H1 (cell line): ENCODE measurements at regions not wholly inside any gene's neighbourhood (a gene's known extent, or its start where the extent isn't known, plus 50 kb on each side); places are given as distances from the start of the nearest gene placed in this dataset.

Experiments
- CTCF ChIA-PET: fragments of 300-600 bp; sonication (Branson Sonifier 250); formaldehyde crosslinking; loops from one replicate; lab custom pipeline; 2021; ENCODE audit not compliant: partially characterized antibody; lab: Charles Lee
- POLR2A ChIA-PET: fragments of 300-600 bp; sonication (Branson Sonifier 250); formaldehyde crosslinking; loops from one replicate; lab custom pipeline; 2021; ENCODE audit warnings: inconsistent platforms; ENCODE audit not compliant: partially characterized antibody; lab: Charles Lee
- DNase-seq, 2 experiments: peaks; one replicate each; pipeline versions ENCODE4 v3.0.0 to v3.0.0-alpha.2; 2010 to 2022; ENCODE audit warnings: low spot score in 2 of 2, low read depth in 1 of 2, mixed read lengths in 1 of 2
- FAIRE-seq: peaks from 2 replicates; lab custom pipeline; 2011; peaks lifted over from hg19 to GRCh38; lab: Jason Lieb, UNC
- H2AFZ ChIP-seq: 2 replicates; pipeline ENCODE4 v1.8.1; 2012; ENCODE audit warnings: low read length, inconsistent platforms
- H2AK5ac ChIP-seq: 2 replicates; pipeline ENCODE4 v1.6.1; 2013; ENCODE audit warnings: low read depth, low read length
- H2BK120ac ChIP-seq: replicated peaks from 2 replicates; pipeline ENCODE3; 2013; ENCODE audit warnings: low read depth, low read length, inconsistent platforms
- H2BK12ac ChIP-seq: 2 replicates; pipeline ENCODE4 v1.6.1; 2013; ENCODE audit warnings: low read depth, low read length
- H2BK15ac ChIP-seq: 2 replicates; pipeline ENCODE4 v1.6.1; 2013; ENCODE audit warnings: low read length
- H2BK20ac ChIP-seq: 2 replicates; pipeline ENCODE4 v1.6.1; 2013; ENCODE audit warnings: low read length
- H2BK5ac ChIP-seq: 2 replicates; pipeline ENCODE4 v1.6.1; 2013; ENCODE audit warnings: low read depth, low read length
- H3K14ac ChIP-seq: 2 replicates; pipeline ENCODE4 v1.6.1; 2013; ENCODE audit warnings: inconsistent platforms; ENCODE audit not compliant: insufficient read length
- H3K18ac ChIP-seq: 2 replicates; pipeline ENCODE4 v1.6.1; 2013; ENCODE audit warnings: low read length; ENCODE audit errors: extremely low read depth
- H3K23ac ChIP-seq: 2 replicates; pipeline ENCODE4 v1.6.1; 2013; ENCODE audit warnings: inconsistent platforms; ENCODE audit not compliant: insufficient read length
- H3K23me2 ChIP-seq: 2 replicates; pipeline ENCODE4 v1.6.1; 2013; ENCODE audit warnings: low read depth, low read length
- H3K27ac ChIP-seq: 2 replicates; pipeline ENCODE4 v1.6.1; 2011; ENCODE audit warnings: low read depth, low read length, inconsistent platforms
- H3K27me3 ChIP-seq, 4 experiments: replicated peaks in 1 of 4; 1 replicate in 1 of 4; 2 replicates in 3 of 4; pipeline versions ENCODE4 v1.6.1 to v1.8.1; 2011 to 2013; ENCODE audit warnings: low read length in 3 of 4, mild to moderate bottlenecking in 3 of 4, inconsistent platforms in 2 of 4, mixed read lengths in 2 of 4, moderate library complexity in 1 of 4; ENCODE audit not compliant: control insufficient read depth in 3 of 4, insufficient read depth in 3 of 4; ENCODE audit errors: extremely low read depth in 1 of 4
- H3K36me3 ChIP-seq, 4 experiments: 2 replicates each; pipeline versions ENCODE4 v1.6.1 to v1.8.1; 2011 to 2013; ENCODE audit warnings: mild to moderate bottlenecking in 4 of 4, low read length in 3 of 4, moderate library complexity in 2 of 4, control low read depth in 1 of 4, inconsistent platforms in 1 of 4; ENCODE audit not compliant: insufficient read depth in 4 of 4, control insufficient read depth in 2 of 4
- H3K4ac ChIP-seq: replicated peaks from 2 replicates; pipeline ENCODE3; 2013; ENCODE audit warnings: low read length, low read depth, mixed read lengths, inconsistent platforms; ENCODE audit not compliant: insufficient read length
- H3K4me1 ChIP-seq, 4 experiments: replicated peaks in 1 of 4; 1 replicate in 1 of 4; 2 replicates in 3 of 4; pipeline versions ENCODE4 v1.6.1 to v1.8.1; 2011 to 2013; ENCODE audit warnings: low read length in 3 of 4, inconsistent platforms in 2 of 4, mixed read lengths in 1 of 4; ENCODE audit not compliant: insufficient read depth in 4 of 4, control insufficient read depth in 3 of 4
- H3K4me2 ChIP-seq, 2 experiments: 2 replicates each; pipeline versions ENCODE4 v1.6.1 to v1.8.1; 2011 to 2013; ENCODE audit warnings: low read depth in 2 of 2, low read length in 2 of 2, control low read depth in 1 of 2, inconsistent platforms in 1 of 2, mild to moderate bottlenecking in 1 of 2; ENCODE audit not compliant: insufficient read depth in 1 of 2
- H3K4me3 ChIP-seq, 4 experiments: fragments of 200-600, 300-600 bp in 1 of 4; sonication (generic), shearing (Covaris generic), sonication (Bioruptor Twin) in 1 of 4; 2 replicates each; pipeline versions ENCODE4 v1.5.1 to v1.8.1; 2011 to 2016; ENCODE audit warnings: low read length in 4 of 4, low read depth in 3 of 4, control low read depth in 2 of 4, inconsistent platforms in 2 of 4, mild to moderate bottlenecking in 2 of 4, mixed read lengths in 1 of 4, moderate library complexity in 1 of 4; ENCODE audit not compliant: insufficient read depth in 2 of 4; ENCODE audit errors: extremely low read depth in 1 of 4
- H3K56ac ChIP-seq: replicated peaks from 2 replicates; pipeline ENCODE3; 2013; ENCODE audit warnings: low read depth, mild to moderate bottlenecking, mixed read lengths, low read length, inconsistent platforms; ENCODE audit not compliant: insufficient read length
- H3K79me1 ChIP-seq: 2 replicates; pipeline ENCODE4 v1.6.1; 2013; ENCODE audit warnings: low read depth, low read length, control low read depth
- H3K79me2 ChIP-seq, 2 experiments: 2 replicates each; pipeline versions ENCODE4 v1.6.1 to v1.8.1; 2012 to 2013; ENCODE audit warnings: low read length in 2 of 2, mild to moderate bottlenecking in 2 of 2, inconsistent platforms in 1 of 2; ENCODE audit not compliant: insufficient read depth in 2 of 2, control insufficient read depth in 1 of 2
- H3K9ac ChIP-seq, 4 experiments: replicated peaks in 1 of 4; 1 replicate in 1 of 4; 2 replicates in 3 of 4; pipeline versions ENCODE4 v1.6.1 to v1.8.1; 2011 to 2013; ENCODE audit warnings: low read depth in 3 of 4, low read length in 3 of 4, control low read depth in 2 of 4, mild to moderate bottlenecking in 2 of 4, moderate library complexity in 2 of 4, inconsistent platforms in 1 of 4; ENCODE audit errors: extremely low read depth in 1 of 4
- H3K9me3 ChIP-seq, 2 experiments: 2 replicates each; pipeline versions ENCODE4 v1.6.1 to v1.8.1; 2012 to 2013; ENCODE audit warnings: mild to moderate bottlenecking in 2 of 2, moderate library complexity in 2 of 2, control low read depth in 1 of 2, inconsistent platforms in 1 of 2, low read depth in 1 of 2, low read length in 1 of 2, mixed read lengths in 1 of 2; ENCODE audit not compliant: insufficient read depth in 2 of 2
- H4K20me1 ChIP-seq, 2 experiments: replicated peaks in 1 of 2; 2 replicates each; pipeline versions ENCODE3 to v1.8.1; 2011 to 2013; ENCODE audit warnings: inconsistent platforms in 2 of 2, low read length in 2 of 2, mild to moderate bottlenecking in 1 of 2; ENCODE audit not compliant: insufficient read depth in 2 of 2, control insufficient read depth in 1 of 2
- H4K5ac ChIP-seq: 2 replicates; pipeline ENCODE4 v1.6.1; 2013; ENCODE audit warnings: low read length, low read depth, mixed read lengths, inconsistent platforms; ENCODE audit not compliant: insufficient read length
- H4K8ac ChIP-seq: 2 replicates; pipeline ENCODE4 v1.8.0; 2013; ENCODE audit warnings: mild to moderate bottlenecking, moderate library complexity, low read length, inconsistent platforms; ENCODE audit not compliant: insufficient read depth; ENCODE audit errors: extremely low read depth
- H4K91ac ChIP-seq: replicated peaks from 2 replicates; pipeline ENCODE3; 2013; ENCODE audit warnings: low read length, mixed read lengths, inconsistent platforms; ENCODE audit not compliant: insufficient read length
- BCL11A ChIP-seq, 2 experiments: IDR thresholded peaks; one replicate each; pipeline ENCODE4 v1.6.1; 2011; ENCODE audit warnings: low read depth in 2 of 2, low read length in 2 of 2, mild to moderate bottlenecking in 2 of 2
- BRCA1 ChIP-seq: IDR thresholded peaks from 2 replicates; pipeline ENCODE4 v1.6.1; 2012; ENCODE audit warnings: low read depth, low read length, improper control_type of control experiment
- CEBPB ChIP-seq: IDR thresholded peaks from 2 replicates; pipeline ENCODE4 v1.6.1; 2012; ENCODE audit warnings: low read depth, low read length
- CTCF ChIP-seq, 3 experiments: IDR thresholded peaks; 1 replicate in 2 of 3; 2 replicates in 1 of 3; pipeline versions ENCODE4 v1.5.1 to v1.6.1; 2011; ENCODE audit warnings: low read length in 3 of 3, mild to moderate bottlenecking in 3 of 3, inconsistent platforms in 2 of 3, low read depth in 1 of 3, moderate library complexity in 1 of 3; ENCODE audit not compliant: insufficient read depth in 1 of 3; ENCODE audit errors: control extremely low read depth in 1 of 3
- GABPA ChIP-seq: IDR thresholded peaks from 2 replicates; pipeline ENCODE4 v1.6.1; 2011; ENCODE audit warnings: mild to moderate bottlenecking, low read length, moderate library complexity, borderline replicate concordance; ENCODE audit not compliant: insufficient read depth
- KDM4A ChIP-seq: IDR thresholded peaks from one replicate; pipeline ENCODE4 v1.7.1; 2012; ENCODE audit warnings: low read depth, mild to moderate bottlenecking, moderate library complexity, low read length, inconsistent platforms; ENCODE audit not compliant: severe bottlenecking
- RBBP5 ChIP-seq: IDR thresholded peaks from 2 replicates; pipeline ENCODE4 v1.7.1; 2012; ENCODE audit warnings: low read depth, mild to moderate bottlenecking, inconsistent platforms, low read length, moderate library complexity, borderline replicate concordance
- RFX5 ChIP-seq: IDR thresholded peaks from 2 replicates; pipeline ENCODE4 v1.6.1; 2011; ENCODE audit warnings: low read depth, low read length, improper control_type of control experiment, borderline replicate concordance
- RNF2 ChIP-seq: fragments of 200-900, 300-1000 bp; sonication (generic); IDR thresholded peaks from 2 replicates; pipeline ENCODE4 v1.7.1; 2016; ENCODE audit warnings: borderline replicate concordance, low read depth, mild to moderate bottlenecking, antibody characterized with exemption, low read length; ENCODE audit not compliant: poor library complexity, severe bottlenecking; ENCODE audit errors: missing control alignments
- SIX5 ChIP-seq: IDR thresholded peaks from 2 replicates; pipeline ENCODE4 v1.6.1; 2011; ENCODE audit warnings: mild to moderate bottlenecking, low read depth, low read length
- YY1 ChIP-seq: IDR thresholded peaks from 2 replicates; pipeline ENCODE4 v1.6.1; 2011; ENCODE audit warnings: low read depth, mild to moderate bottlenecking, low read length
- WGBS, 2 experiments: shearing (Covaris generic) in 1 of 2; methylation state at CpG; one replicate each; pipeline versions ENCODE4 v1.1.6 to v1.1.7; 2013 to 2015; ENCODE audit warnings: low lambda C conversion rate in 2 of 2, mixed read lengths in 2 of 2, inconsistent platforms in 1 of 2, low coverage in 1 of 2, missing lambda C conversion rate in 1 of 2; ENCODE audit not compliant: insufficient replicate concordance in 2 of 2, insufficient coverage in 1 of 2, insufficient read length in 1 of 2; ENCODE audit errors: extremely low coverage in 1 of 2, missing lambda C conversion rate in 1 of 2; 5-methylcytosine and 5-hydroxymethylcytosine counted together

- H3K14ac ChIP-seq = no peak overlapping the region
- H2BK5ac ChIP-seq = no peak overlapping the region
- H4K91ac ChIP-seq = no peak overlapping the region
- H2BK20ac ChIP-seq = no peak overlapping the region
- H2BK15ac ChIP-seq = no peak overlapping the region
- no peak overlapping the region for H2BK12ac ChIP-seq
- H2AK5ac ChIP-seq = no peak overlapping the region
- no peak overlapping the region for H3K4me3 ChIP-seq
- POLR2A ChIA-PET = no interaction called here
- H3K79me2 ChIP-seq = no peaks in the 10 kb centered on the region
- WGBS, 2 experiments = 88% methylated on average over 1 of the region's 1 CpG; no CpG with 5 or more reads in 1 of the 2 experiments
- H2AFZ ChIP-seq = no peak overlapping the region
- no peak overlapping the region for H4K8ac ChIP-seq
- H2BK120ac ChIP-seq = no peak overlapping the region
- no peak overlapping the region for H3K18ac ChIP-seq
- H3K9me3 ChIP-seq = peaks cover 11 to 20% of the 10 kb centered on the region in 2 experiments; a peak in 2 of 4 replicates
- FAIRE-seq (no peak), DNase-seq (no peak)
- H3K56ac ChIP-seq = no peak overlapping the region
- H3K23ac ChIP-seq = no peak overlapping the region
- CTCF ChIA-PET = no interaction called here
- no peak overlapping the region for H3K27ac ChIP-seq
- no peak overlapping the region for H3K4ac ChIP-seq
- no peak overlapping the region for H3K9ac ChIP-seq
- H3K23me2 ChIP-seq = no peaks in the 10 kb centered on the region
- H3K4me2 ChIP-seq = no peak overlapping the region
- no peaks in the 10 kb centered on the region for H3K27me3 ChIP-seq
- no peaks in the 10 kb centered on the region for H3K4me1 ChIP-seq
- H3K36me3 ChIP-seq = no peaks in the 10 kb centered on the region
- H4K20me1 ChIP-seq = no peaks in the 10 kb centered on the region
- H3K79me1 ChIP-seq = no peaks in the 10 kb centered on the region
- H4K5ac ChIP-seq = no peak overlapping the region
- no peak for TF ChIP-seq BRCA1
- TF ChIP-seq RFX5 = no peak
- no peak for TF ChIP-seq RBBP5
- no peak for TF ChIP-seq YY1
- TF ChIP-seq CEBPB = no peak
- no peak for TF ChIP-seq RNF2
- no peak for TF ChIP-seq GABPA
- TF ChIP-seq KDM4A = no peak
- no peak for TF ChIP-seq SIX5
- no peak for TF ChIP-seq BCL11A (IDR thresholded peaks at IDR 0.05; ENCODE audit: low read depth in 2 of 2, low read length in 2 of 2)
- TF ChIP-seq CTCF (IDR thresholded peaks at IDR 0.05; ENCODE audit: control extremely low read depth in 1 of 3, insufficient read depth in 1 of 3, low read depth in 1 of 3, low read length in 3 of 3) = no peak
Observed at GRCh38 chrX:106286053-106286650, 118.0 kb downstream of the PWWP3B start.
